H1 (cell line): ENCODE measurements at regions not wholly inside any gene's neighbourhood (a gene's known extent, or its start where the extent isn't known, plus 50 kb on each side); places are given as distances from the start of the nearest gene placed in this dataset.
A peak's percentile ranks its signal among the peaks of the same experiment; 100 is the strongest.

Experiments used
- CTCF ChIA-PET: fragments of 300-600 bp; sonication (Branson Sonifier 250); formaldehyde crosslinking; loops from one replicate; lab custom pipeline; 2021; ENCODE audit not compliant: partially characterized antibody; lab: Charles Lee
- POLR2A ChIA-PET: fragments of 300-600 bp; sonication (Branson Sonifier 250); formaldehyde crosslinking; loops from one replicate; lab custom pipeline; 2021; ENCODE audit warnings: inconsistent platforms; ENCODE audit not compliant: partially characterized antibody; lab: Charles Lee
- DNase-seq, 2 experiments: peaks; one replicate each; pipeline versions ENCODE4 v3.0.0 to v3.0.0-alpha.2; 2010 to 2022; ENCODE audit warnings: low spot score in 2 of 2, low read depth in 1 of 2, mixed read lengths in 1 of 2
- FAIRE-seq: peaks from 2 replicates; lab custom pipeline; 2011; peaks lifted over from hg19 to GRCh38; lab: Jason Lieb, UNC
- H2AFZ ChIP-seq: 2 replicates; pipeline ENCODE4 v1.8.1; 2012; ENCODE audit warnings: low read length, inconsistent platforms
- H2AK5ac ChIP-seq: 2 replicates; pipeline ENCODE4 v1.6.1; 2013; ENCODE audit warnings: low read depth, low read length
- H2BK120ac ChIP-seq: replicated peaks from 2 replicates; pipeline ENCODE3; 2013; ENCODE audit warnings: low read depth, low read length, inconsistent platforms
- H2BK12ac ChIP-seq: 2 replicates; pipeline ENCODE4 v1.6.1; 2013; ENCODE audit warnings: low read depth, low read length
- H2BK15ac ChIP-seq: 2 replicates; pipeline ENCODE4 v1.6.1; 2013; ENCODE audit warnings: low read length
- H2BK20ac ChIP-seq: 2 replicates; pipeline ENCODE4 v1.6.1; 2013; ENCODE audit warnings: low read length
- H2BK5ac ChIP-seq: 2 replicates; pipeline ENCODE4 v1.6.1; 2013; ENCODE audit warnings: low read depth, low read length
- H3K14ac ChIP-seq: 2 replicates; pipeline ENCODE4 v1.6.1; 2013; ENCODE audit warnings: inconsistent platforms; ENCODE audit not compliant: insufficient read length
- H3K18ac ChIP-seq: 2 replicates; pipeline ENCODE4 v1.6.1; 2013; ENCODE audit warnings: low read length; ENCODE audit errors: extremely low read depth
- H3K23ac ChIP-seq: 2 replicates; pipeline ENCODE4 v1.6.1; 2013; ENCODE audit warnings: inconsistent platforms; ENCODE audit not compliant: insufficient read length
- H3K23me2 ChIP-seq: 2 replicates; pipeline ENCODE4 v1.6.1; 2013; ENCODE audit warnings: low read depth, low read length
- H3K27ac ChIP-seq: 2 replicates; pipeline ENCODE4 v1.6.1; 2011; ENCODE audit warnings: low read depth, low read length, inconsistent platforms
- H3K27me3 ChIP-seq, 4 experiments: replicated peaks in 1 of 4; 1 replicate in 1 of 4; 2 replicates in 3 of 4; pipeline versions ENCODE4 v1.6.1 to v1.8.1; 2011 to 2013; ENCODE audit warnings: low read length in 3 of 4, mild to moderate bottlenecking in 3 of 4, inconsistent platforms in 2 of 4, mixed read lengths in 2 of 4, moderate library complexity in 1 of 4; ENCODE audit not compliant: control insufficient read depth in 3 of 4, insufficient read depth in 3 of 4; ENCODE audit errors: extremely low read depth in 1 of 4
- H3K36me3 ChIP-seq, 4 experiments: 2 replicates each; pipeline versions ENCODE4 v1.6.1 to v1.8.1; 2011 to 2013; ENCODE audit warnings: mild to moderate bottlenecking in 4 of 4, low read length in 3 of 4, moderate library complexity in 2 of 4, control low read depth in 1 of 4, inconsistent platforms in 1 of 4; ENCODE audit not compliant: insufficient read depth in 4 of 4, control insufficient read depth in 2 of 4
- H3K4ac ChIP-seq: replicated peaks from 2 replicates; pipeline ENCODE3; 2013; ENCODE audit warnings: low read length, low read depth, mixed read lengths, inconsistent platforms; ENCODE audit not compliant: insufficient read length
- H3K4me1 ChIP-seq, 4 experiments: replicated peaks in 1 of 4; 1 replicate in 1 of 4; 2 replicates in 3 of 4; pipeline versions ENCODE4 v1.6.1 to v1.8.1; 2011 to 2013; ENCODE audit warnings: low read length in 3 of 4, inconsistent platforms in 2 of 4, mixed read lengths in 1 of 4; ENCODE audit not compliant: insufficient read depth in 4 of 4, control insufficient read depth in 3 of 4
- H3K4me2 ChIP-seq, 2 experiments: 2 replicates each; pipeline versions ENCODE4 v1.6.1 to v1.8.1; 2011 to 2013; ENCODE audit warnings: low read depth in 2 of 2, low read length in 2 of 2, control low read depth in 1 of 2, inconsistent platforms in 1 of 2, mild to moderate bottlenecking in 1 of 2; ENCODE audit not compliant: insufficient read depth in 1 of 2
- H3K4me3 ChIP-seq, 4 experiments: fragments of 200-600, 300-600 bp in 1 of 4; sonication (generic), shearing (Covaris generic), sonication (Bioruptor Twin) in 1 of 4; 2 replicates each; pipeline versions ENCODE4 v1.5.1 to v1.8.1; 2011 to 2016; ENCODE audit warnings: low read length in 4 of 4, low read depth in 3 of 4, control low read depth in 2 of 4, inconsistent platforms in 2 of 4, mild to moderate bottlenecking in 2 of 4, mixed read lengths in 1 of 4, moderate library complexity in 1 of 4; ENCODE audit not compliant: insufficient read depth in 2 of 4; ENCODE audit errors: extremely low read depth in 1 of 4
- H3K56ac ChIP-seq: replicated peaks from 2 replicates; pipeline ENCODE3; 2013; ENCODE audit warnings: low read depth, mild to moderate bottlenecking, mixed read lengths, low read length, inconsistent platforms; ENCODE audit not compliant: insufficient read length
- H3K79me1 ChIP-seq: 2 replicates; pipeline ENCODE4 v1.6.1; 2013; ENCODE audit warnings: low read depth, low read length, control low read depth
- H3K79me2 ChIP-seq, 2 experiments: 2 replicates each; pipeline versions ENCODE4 v1.6.1 to v1.8.1; 2012 to 2013; ENCODE audit warnings: low read length in 2 of 2, mild to moderate bottlenecking in 2 of 2, inconsistent platforms in 1 of 2; ENCODE audit not compliant: insufficient read depth in 2 of 2, control insufficient read depth in 1 of 2
- H3K9ac ChIP-seq, 4 experiments: replicated peaks in 1 of 4; 1 replicate in 1 of 4; 2 replicates in 3 of 4; pipeline versions ENCODE4 v1.6.1 to v1.8.1; 2011 to 2013; ENCODE audit warnings: low read depth in 3 of 4, low read length in 3 of 4, control low read depth in 2 of 4, mild to moderate bottlenecking in 2 of 4, moderate library complexity in 2 of 4, inconsistent platforms in 1 of 4; ENCODE audit errors: extremely low read depth in 1 of 4
- H3K9me3 ChIP-seq, 2 experiments: 2 replicates each; pipeline versions ENCODE4 v1.6.1 to v1.8.1; 2012 to 2013; ENCODE audit warnings: mild to moderate bottlenecking in 2 of 2, moderate library complexity in 2 of 2, control low read depth in 1 of 2, inconsistent platforms in 1 of 2, low read depth in 1 of 2, low read length in 1 of 2, mixed read lengths in 1 of 2; ENCODE audit not compliant: insufficient read depth in 2 of 2
- H4K20me1 ChIP-seq, 2 experiments: replicated peaks in 1 of 2; 2 replicates each; pipeline versions ENCODE3 to v1.8.1; 2011 to 2013; ENCODE audit warnings: inconsistent platforms in 2 of 2, low read length in 2 of 2, mild to moderate bottlenecking in 1 of 2; ENCODE audit not compliant: insufficient read depth in 2 of 2, control insufficient read depth in 1 of 2
- H4K5ac ChIP-seq: 2 replicates; pipeline ENCODE4 v1.6.1; 2013; ENCODE audit warnings: low read length, low read depth, mixed read lengths, inconsistent platforms; ENCODE audit not compliant: insufficient read length
- H4K8ac ChIP-seq: 2 replicates; pipeline ENCODE4 v1.8.0; 2013; ENCODE audit warnings: mild to moderate bottlenecking, moderate library complexity, low read length, inconsistent platforms; ENCODE audit not compliant: insufficient read depth; ENCODE audit errors: extremely low read depth
- H4K91ac ChIP-seq: replicated peaks from 2 replicates; pipeline ENCODE3; 2013; ENCODE audit warnings: low read length, mixed read lengths, inconsistent platforms; ENCODE audit not compliant: insufficient read length
- EGR1 ChIP-seq: IDR thresholded peaks from 2 replicates; pipeline ENCODE4 v1.6.1; 2011; ENCODE audit warnings: low read depth, low read length, borderline replicate concordance
- RAD21 ChIP-seq, 2 experiments: IDR thresholded peaks in 1 of 2; conservative IDR thresholded peaks in 1 of 2; 2 replicates each; pipeline ENCODE4 v1.6.1; 2011; ENCODE audit warnings: low read depth in 2 of 2, low read length in 2 of 2, improper control_type of control experiment in 1 of 2, inconsistent platforms in 1 of 2, mild to moderate bottlenecking in 1 of 2, moderate library complexity in 1 of 2
- SAP30 ChIP-seq: fragments of 300-600 bp; sonication (generic); IDR thresholded peaks from 2 replicates; pipeline ENCODE4 v1.7.1; 2012; ENCODE audit warnings: low read length, moderate library complexity, mild to moderate bottlenecking, inconsistent platforms; ENCODE audit not compliant: insufficient read depth, insufficient replicate concordance
- WGBS, 2 experiments: shearing (Covaris generic) in 1 of 2; methylation state at CpG; one replicate each; pipeline versions ENCODE4 v1.1.6 to v1.1.7; 2013 to 2015; ENCODE audit warnings: low lambda C conversion rate in 2 of 2, mixed read lengths in 2 of 2, inconsistent platforms in 1 of 2, low coverage in 1 of 2, missing lambda C conversion rate in 1 of 2; ENCODE audit not compliant: insufficient replicate concordance in 2 of 2, insufficient coverage in 1 of 2, insufficient read length in 1 of 2; ENCODE audit errors: extremely low coverage in 1 of 2, missing lambda C conversion rate in 1 of 2; 5-methylcytosine and 5-hydroxymethylcytosine counted together
- TF ChIP-seq, protein P1 (sequence below), 3 experiments: IDR thresholded peaks; 1 replicate in 2 of 3; 2 replicates in 1 of 3; pipeline versions ENCODE4 v1.5.1 to v1.6.1; 2011; ENCODE audit warnings: low read length in 3 of 3, mild to moderate bottlenecking in 3 of 3, inconsistent platforms in 2 of 3, low read depth in 1 of 3, moderate library complexity in 1 of 3; ENCODE audit not compliant: insufficient read depth in 1 of 3; ENCODE audit errors: control extremely low read depth in 1 of 3

DNA sequence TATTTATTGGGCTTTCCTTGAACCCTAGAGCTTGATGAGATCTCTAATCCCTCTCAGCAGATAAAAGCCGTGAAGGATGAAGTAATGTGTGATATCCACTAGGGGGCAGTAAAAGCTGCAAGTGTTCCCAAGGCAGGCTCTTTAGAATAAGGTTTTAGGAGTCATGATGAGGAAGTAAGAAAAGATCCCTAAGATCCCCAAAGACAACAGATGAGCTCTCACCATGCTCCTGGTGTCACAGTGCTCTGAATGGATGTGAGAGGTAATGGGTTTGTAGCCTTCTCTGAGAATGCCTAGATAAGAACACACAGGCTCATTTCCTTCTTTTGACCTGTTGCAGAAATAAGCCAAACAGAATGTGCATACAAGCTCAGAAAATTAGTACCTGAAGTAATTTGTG, 70.4 kb upstream of the ITPRID1 start:
- H3K4ac ChIP-seq = no peak overlapping the region
- no peak overlapping the region for H2BK20ac ChIP-seq
- H2BK120ac ChIP-seq = no peak overlapping the region
- H2BK5ac ChIP-seq = no peak overlapping the region
- no peaks in the 10 kb centered on the region for H3K36me3 ChIP-seq
- no peak overlapping the region for H2BK12ac ChIP-seq
- H4K8ac ChIP-seq = no peak overlapping the region
- DNase-seq = no peak
- peaks cover 0 to 3% (median 0%) of the 10 kb centered on the region in 4 experiments; a peak in 1 of 7 replicates for H3K4me1 ChIP-seq
- H2AFZ ChIP-seq = no peak overlapping the region
- H3K4me2 ChIP-seq = no peak overlapping the region
- 21% methylated on average over 1 of the region's 1 CpG; no CpG with 5 or more reads in 1 of the 2 experiments for WGBS, 2 experiments
- H3K9me3 ChIP-seq = peaks cover 5 to 7% of the 10 kb centered on the region in 2 experiments; a peak in 2 of 4 replicates
- no peaks in the 10 kb centered on the region for H3K23me2 ChIP-seq
- H3K4me3 ChIP-seq = no peak overlapping the region
- no peak overlapping the region for H4K91ac ChIP-seq
- TF ChIP-seq, protein P1, sequence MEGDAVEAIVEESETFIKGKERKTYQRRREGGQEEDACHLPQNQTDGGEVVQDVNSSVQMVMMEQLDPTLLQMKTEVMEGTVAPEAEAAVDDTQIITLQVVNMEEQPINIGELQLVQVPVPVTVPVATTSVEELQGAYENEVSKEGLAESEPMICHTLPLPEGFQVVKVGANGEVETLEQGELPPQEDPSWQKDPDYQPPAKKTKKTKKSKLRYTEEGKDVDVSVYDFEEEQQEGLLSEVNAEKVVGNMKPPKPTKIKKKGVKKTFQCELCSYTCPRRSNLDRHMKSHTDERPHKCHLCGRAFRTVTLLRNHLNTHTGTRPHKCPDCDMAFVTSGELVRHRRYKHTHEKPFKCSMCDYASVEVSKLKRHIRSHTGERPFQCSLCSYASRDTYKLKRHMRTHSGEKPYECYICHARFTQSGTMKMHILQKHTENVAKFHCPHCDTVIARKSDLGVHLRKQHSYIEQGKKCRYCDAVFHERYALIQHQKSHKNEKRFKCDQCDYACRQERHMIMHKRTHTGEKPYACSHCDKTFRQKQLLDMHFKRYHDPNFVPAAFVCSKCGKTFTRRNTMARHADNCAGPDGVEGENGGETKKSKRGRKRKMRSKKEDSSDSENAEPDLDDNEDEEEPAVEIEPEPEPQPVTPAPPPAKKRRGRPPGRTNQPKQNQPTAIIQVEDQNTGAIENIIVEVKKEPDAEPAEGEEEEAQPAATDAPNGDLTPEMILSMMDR (IDR thresholded peaks at IDR 0.05; ENCODE audit: control extremely low read depth in 1 of 3, insufficient read depth in 1 of 3, low read depth in 1 of 3, low read length in 3 of 3) = peak in 2 of 3 experiments; percentile 74 to 78; a peak in 3 of 4 replicates
- TF ChIP-seq SAP30 (no peak), EGR1 (no peak), RAD21 (IDR thresholded peaks at IDR 0.05 in 1 of 2, conservative IDR thresholded peaks at IDR 0.05 in 1 of 2; ENCODE audit: low read depth in 2 of 2, low read length in 2 of 2) (peak; percentile 92 to 97)
- TF ChIP-seq, all 59 proteins: peak for 2
- ChIA-PET CTCF (interaction anchor here (0.6 to 5.0 kb wide), 67 partner anchors 9 to 1658 kb away, joined by 3 to 101 read pairs (median 4); no protein-coding TSS in a partner anchor), POLR2A (no interaction called here)
- Histone ChIP-seq H2AK5ac (no peak overlapping the region), H3K23ac (no peak overlapping the region), H3K56ac (no peak overlapping the region), H3K27ac (no peak overlapping the region), H3K18ac (no peak overlapping the region), H3K79me2 (no peaks in the 10 kb centered on the region), H4K5ac (no peak overlapping the region), H4K20me1 (no peaks in the 10 kb centered on the region), H3K79me1 (no peaks in the 10 kb centered on the region), H3K27me3 (peaks cover 0 to 2% (median under 1%) of the 10 kb centered on the region in 4 experiments; a peak in 1 of 7 replicates), H3K9ac (no peak overlapping the region), H2BK15ac (no peak overlapping the region), H3K14ac (no peak overlapping the region)
- FAIRE-seq = peak; percentile 98
